ENCODE measurements at regions not wholly inside any gene's neighbourhood (a gene's known extent, or its start where the extent isn't known, plus 50 kb on each side); places are given as distances from the start of the nearest gene placed in this dataset.

DNA sequence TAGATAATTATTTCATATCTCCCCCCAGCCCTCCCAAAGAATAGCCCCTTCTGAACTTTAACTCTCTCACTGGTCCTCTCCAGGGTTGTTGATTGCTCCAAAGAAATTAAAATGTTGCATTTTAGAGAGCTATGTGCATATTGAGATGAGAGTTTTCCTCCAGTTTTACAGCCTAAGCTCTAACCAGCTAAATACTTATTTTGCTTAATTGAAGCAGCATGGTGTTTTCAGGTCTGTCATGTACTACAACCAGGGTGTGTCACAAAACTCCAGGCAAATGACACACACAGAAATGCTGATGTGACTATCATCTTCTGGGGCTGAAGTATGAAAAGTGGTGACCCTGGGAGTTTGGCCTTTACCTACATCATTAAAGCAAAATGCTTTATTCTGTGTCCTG is 196.8 kb upstream of the STXBP5 start:
- TF ChIP-seq CTCF (conservative IDR thresholded peaks at IDR 0.05 in 1 of 2, IDR thresholded peaks at IDR 0.05 in 1 of 2; ENCODE audit: low read depth in 1 of 2, low read length in 2 of 2) (no peak), EZH2 (IDR thresholded peaks at IDR 0.05; ENCODE audit: low read length, missing control alignments) (no peak)
